OCI-M2 (cell line): ENCODE measurements at regions not wholly inside any gene's neighbourhood (a gene's known extent, or its start where the extent isn't known, plus 50 kb on each side); places are given as distances from the start of the nearest gene placed in this dataset.
"Not testable (repeated sequence)": the region's sequence is repeated elsewhere in the genome, so short reads cannot be mapped to it uniquely, and the experiment has no call there.

ENCODE experiments used
- DNase-seq: peaks from one replicate; lab custom pipeline; 2025; ENCODE audit not compliant: unreplicated experiment; lab: John Stamatoyannopoulos, UW

DNA sequence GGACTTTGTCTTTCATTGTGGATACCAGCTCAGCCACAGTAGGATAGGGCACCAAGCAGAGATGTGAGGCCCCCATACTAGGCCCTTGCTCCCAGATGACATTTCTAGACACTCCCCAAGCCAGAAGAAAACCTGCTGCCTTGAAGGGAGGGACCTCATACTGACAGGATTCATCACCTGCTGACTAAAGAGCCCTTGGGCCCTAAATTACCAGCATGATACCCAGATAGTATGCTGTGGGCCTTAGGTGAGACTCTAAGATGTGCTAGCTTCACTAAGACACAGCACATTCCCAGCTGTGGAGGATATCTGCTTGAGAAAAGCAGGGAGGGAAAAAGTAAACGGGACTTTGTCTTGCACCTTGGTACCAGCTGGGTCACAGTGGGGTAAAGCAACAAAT, 324.0 kb downstream of the TBL1XR1 start:
- DNase-seq, result no peak

DNA sequence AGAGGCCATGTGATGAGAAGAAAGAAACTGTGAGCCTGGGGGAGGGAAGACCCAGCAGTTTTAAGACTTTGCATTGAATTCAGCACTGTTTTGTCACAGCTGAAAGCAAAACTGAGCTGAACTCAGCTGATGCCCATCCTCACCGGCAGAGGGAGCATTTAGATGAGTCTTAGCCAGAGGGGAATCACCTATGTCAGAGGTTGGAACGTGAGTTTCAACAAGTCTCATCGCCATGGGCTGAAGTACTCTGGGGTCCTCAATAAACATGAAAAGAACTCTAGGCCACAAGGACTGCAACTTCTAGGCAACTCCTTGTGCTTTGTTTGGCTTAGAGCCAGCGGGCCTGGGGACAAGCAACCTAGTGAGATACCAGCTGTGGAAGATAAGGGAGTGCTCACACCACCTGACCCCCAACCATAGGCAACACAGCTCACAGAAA, 324.5 kb downstream of the TBL1XR1 start:
- no peak for DNase-seq

DNA sequence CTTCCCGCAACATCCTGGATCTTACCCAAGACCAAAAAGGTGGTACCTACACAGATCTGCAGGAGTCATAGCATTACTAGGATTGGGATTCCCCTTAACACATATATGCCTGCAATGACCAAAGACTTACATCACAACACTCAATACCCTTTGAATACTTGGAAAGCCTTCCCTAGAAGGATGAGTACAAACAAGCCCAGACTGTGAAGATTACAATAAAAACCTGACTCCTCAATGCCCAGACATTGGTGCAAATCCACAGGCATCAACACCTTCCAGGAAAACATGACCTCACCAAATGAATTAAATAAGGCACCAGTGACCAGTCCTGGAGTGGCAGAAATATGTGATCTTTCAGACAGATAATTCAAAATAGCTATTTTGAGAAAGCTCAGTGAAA, 326.8 kb downstream of the TBL1XR1 start:
- DNase-seq, result no peak

DNA sequence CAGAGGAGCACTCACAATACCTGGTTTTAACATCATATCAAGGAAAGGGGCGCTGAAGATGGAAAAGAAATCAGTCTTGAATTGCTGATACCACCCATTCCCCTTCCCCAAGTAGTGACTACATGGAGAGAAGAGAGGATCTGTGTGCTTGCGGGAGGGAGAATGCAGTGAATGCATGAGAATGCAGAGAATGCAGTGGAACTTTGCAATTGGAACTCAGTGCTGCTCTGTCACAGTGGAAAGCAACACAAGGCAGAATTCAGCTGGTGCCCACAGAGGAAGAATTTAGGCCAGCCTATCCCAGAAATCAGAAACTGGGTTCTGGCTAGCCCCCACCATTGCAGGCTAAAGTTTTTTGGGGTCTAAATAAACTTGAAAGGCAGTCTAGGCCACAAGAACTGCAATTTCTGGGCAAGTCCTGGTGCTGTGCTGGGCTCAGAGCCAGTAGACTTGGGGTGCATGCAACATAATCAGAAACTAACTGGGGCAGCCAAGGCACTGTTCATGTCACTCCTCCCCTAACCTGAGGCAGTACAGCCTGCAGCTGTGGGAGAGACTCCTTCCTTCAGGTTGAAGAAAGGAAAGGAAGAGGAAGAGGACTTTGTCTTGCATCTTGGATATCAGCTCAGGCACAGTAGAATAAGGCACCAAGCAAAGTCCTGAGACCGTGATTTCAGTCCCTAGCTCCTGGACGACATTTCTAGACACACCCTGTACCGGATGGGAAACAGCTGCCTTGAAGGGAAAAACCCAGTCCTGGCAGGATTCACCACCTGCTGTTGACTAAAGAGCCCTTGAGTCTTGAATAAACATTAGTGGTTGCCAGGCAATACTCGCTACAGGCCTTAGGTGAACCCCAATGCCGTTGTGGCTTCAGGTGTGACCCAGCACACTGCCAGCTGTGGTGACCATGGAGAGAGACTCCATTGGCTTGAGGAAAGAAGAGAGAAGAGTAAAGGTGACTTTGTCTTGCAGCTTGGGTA, 329.3 kb downstream of the TBL1XR1 start:
- DNase-seq, result no peak

DNA sequence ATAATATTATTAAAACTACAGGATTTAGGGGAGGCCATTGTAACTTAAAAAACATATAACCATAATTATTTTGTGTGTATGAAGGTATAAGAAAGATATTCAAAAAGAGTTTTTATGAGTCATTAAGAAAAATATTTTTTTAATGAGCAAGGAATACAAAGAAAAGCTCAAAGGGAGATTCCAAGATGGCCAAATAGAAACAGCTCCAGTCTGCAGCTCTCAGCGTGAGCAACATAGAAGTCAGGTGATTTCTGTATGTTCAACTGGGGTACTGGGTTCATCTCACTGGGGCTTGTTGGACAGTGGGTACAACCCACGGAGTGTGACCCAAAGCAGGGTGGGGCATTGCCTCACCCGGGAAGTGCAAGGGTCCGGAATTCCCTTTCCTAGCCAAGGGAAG, 336.1 kb downstream of the TBL1XR1 start:
- DNase-seq, result no peak

DNA sequence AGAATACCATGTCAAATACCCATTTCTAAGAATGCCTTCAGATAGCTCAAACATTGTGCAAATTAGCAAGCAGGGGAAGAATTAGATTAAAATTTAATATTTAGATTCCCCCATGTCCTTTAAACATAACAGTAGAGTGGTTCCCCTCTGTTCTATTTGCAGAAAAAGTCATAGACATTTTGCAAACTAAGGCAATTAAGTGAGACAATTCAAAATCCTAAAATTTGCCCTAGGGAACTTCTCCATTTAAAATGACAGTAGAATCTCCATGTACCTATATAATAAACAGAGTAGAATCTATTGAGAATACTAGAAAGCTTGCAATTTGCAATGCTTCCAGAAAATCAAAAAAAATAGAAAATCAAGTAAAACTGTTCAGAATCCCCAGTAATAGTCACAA, 340.6 kb downstream of the TBL1XR1 start:
- no peak for DNase-seq

DNA sequence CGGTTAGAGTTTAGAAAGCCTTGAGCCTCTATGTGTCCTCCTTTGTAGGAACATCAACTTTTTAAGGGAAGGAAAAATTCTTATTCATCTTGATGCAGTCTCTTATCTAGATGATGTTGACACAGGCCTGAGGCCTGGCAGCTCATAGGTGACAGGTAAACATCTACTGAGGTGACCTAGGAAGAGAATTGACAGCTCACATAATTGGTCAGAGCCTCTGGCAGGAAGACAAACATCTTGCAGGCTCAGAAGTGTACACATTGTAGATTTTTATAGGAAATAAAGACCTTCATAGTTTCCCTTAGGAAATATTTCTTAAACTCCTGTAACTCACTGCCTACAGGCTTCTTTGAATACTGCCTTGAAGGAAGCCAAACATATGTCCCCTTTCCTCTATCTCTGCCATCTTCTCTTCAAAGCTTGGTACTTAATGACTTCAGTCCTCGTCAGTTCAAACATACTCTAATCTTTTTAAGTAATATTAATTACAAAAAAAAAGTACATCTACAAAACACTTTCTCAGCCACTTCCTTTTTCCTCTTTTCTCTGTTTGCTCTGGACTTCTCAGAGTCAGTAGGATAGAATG, 341.3 kb downstream of the TBL1XR1 start:
- no peak for DNase-seq

DNA sequence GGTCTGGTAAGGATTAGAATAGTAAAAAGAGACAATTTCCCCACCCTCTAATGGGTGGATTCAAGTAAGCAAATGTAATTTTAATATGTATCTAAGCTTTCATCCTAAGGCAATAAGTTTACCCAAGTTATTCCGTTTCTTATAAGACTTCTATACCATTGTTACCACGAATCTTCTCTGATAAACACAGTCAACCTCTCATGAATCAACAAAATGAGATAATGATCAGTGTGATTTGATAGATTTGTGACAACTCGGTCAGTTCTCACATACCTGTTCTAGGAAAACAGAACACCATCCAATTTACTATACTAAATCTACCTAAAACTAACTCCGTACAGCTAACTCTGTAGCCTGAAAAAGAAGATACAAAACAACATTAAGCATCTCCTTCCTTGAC, 342.1 kb downstream of the TBL1XR1 start:
- DNase-seq, result no peak

DNA sequence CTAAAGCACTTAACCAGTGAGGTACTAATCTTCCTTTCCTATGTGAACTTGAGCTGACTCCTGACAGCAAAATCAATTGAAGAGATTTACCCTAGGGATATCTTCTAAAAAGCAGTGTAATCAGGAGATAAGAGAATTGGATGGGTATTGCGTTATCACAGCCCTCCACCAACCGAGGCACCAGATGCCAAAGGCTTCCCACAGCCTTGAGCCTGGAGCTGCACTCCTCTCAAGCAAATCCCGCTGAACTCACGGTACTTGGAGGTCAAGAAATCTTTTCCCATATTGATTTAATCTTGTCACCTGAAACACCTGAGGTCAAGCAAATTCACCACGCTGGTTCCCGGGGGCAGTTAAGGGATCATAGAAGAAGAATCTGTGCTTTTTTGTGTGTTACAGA, 346.8 kb downstream of the TBL1XR1 start:
- no peak for DNase-seq

DNA sequence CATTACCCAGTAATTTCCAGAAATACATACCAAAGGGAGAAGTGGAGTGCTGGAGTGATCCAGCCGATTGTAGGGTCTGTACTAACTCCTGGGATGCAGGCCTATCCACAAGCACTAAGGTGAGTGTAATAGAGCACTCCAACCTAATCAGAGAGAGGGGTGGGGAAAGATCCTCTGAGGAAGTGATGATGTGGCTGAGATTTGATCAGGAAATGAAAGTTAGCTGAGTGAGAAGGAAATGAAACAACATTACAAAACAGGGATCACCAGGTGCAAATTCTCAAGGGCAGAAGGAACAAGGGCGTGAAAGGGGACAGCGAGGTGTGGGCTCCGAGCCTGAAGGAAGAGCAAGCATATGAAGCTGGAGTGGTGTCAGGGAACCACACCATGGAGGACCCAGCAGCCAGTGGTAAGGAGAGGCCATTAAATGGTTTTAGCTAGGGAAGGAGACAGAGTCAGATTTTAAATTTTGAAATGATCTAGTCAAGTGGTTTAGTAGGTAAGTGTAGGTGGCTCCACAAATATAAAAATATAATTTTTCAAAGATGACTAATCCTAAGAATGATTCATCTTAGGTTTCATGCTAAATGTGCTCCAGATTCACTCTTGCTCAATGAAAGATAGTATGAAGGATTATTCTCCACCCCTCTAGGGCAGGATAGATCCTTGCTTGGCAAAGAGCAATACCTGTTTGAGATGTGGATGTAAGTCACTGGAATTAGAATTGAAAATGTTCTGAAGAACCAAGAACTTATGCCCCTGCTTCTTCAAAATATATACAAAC, 348.7 kb downstream of the TBL1XR1 start:
- DNase-seq, result no peak

DNA sequence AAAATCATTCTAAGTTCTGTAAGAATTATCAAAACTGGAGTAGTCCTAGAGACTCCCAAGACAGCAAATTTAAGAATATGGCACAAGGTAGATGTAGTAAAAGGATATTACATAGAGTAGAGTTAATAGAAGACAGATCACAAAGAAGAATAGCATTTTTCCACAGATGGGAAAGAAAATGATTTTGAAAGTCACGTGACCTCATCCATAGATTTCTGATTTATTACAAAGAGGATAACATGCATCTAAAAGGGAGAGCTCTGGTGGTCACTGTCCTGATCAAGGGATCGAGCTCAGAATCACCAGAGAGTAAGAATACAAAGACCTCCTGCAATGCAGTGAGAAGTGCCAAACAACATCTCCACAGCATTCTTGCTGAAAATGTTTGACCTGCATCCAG, 354.4 kb downstream of the TBL1XR1 start:
- DNase-seq, result no peak

DNA sequence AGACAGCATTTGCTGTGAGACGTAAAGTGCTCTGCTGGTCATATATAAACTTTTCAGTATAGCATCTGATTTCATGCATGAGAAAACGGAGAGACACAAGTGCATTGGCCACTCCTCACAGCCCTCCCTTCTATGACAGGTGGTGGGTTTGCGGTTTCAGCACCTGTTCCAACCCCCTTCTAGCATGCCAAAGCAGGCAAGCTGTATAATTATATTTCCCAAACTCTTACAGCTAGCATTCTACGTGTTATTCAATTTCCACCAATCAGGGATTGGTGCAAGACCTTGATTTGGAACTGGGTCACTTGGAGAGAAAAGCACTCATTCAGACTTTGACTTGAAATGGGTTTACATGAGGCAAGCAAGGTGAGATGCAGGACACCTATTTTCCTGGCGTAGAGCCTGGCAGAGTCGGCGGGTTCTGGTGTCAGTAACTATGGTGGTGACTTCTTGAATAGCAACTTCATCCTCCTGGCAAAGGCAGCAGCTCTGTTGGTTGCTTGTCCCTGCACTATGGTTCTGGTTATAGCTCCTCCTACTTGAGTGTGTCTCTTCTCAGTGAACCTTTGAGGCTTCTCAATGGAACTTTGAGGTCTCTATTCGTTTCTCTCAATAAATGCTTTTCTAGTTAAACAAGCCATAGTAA, 356.5 kb downstream of the TBL1XR1 start:
- no peak for DNase-seq

DNA sequence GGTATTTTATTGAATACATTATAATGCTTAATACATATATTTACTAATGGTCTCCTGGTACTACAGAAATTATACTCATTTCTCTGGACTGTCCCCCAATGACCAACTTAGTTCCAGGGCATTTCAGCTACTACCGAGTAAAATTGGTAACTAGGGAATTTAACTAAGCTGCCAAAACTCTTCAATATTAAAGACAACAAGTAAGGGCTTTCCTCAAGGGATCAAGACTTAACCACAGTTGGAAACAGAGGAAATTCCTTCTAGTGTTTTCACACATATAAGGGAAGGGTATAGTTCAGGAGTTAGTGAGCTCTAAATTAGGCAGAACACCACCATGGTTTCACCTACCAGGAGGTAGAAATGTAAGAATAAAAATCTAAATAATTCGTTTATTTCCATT, 357.4 kb downstream of the TBL1XR1 start:
- DNase-seq, result no peak

DNA sequence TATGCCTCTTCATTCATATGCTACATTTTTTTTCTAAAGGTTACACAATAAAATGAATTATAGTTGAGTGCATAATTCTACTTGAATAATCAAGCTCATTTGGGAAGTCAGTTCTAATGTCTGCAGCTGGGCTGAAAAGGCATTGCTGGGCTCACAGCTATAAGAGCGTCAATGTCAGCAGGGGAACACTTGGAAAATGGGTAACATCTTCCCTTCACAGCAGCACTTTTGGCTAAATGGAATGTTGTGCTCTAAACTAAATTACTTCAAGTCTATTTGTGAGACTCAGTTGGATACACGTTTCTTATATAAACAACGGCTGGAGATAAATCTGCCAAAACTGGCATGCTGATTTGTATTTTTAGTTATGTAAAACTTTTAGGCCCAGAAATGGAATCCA, 357.8 kb downstream of the TBL1XR1 start:
- DNase-seq, result no peak

DNA sequence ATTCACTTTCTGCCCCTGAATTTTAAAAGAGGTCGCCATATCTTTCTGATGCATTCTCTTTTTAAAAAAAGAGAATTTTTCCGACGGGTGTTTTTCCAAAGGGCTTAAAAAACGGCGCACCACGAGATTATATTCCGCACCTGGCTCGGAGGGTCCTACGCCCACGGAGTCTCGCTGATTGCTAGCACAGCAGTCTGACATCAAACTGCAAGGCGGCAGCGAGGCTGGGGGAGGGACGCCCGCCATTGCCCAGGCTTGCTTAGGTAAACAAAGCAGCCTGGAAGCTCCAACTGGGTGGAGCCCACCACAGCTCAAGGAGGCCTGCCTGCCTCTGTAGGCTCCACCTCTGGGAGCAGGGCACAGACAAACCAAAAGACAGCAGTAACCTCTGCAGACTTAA, 370.0 kb downstream of the TBL1XR1 start:
- not testable (repeated sequence) for DNase-seq

DNA sequence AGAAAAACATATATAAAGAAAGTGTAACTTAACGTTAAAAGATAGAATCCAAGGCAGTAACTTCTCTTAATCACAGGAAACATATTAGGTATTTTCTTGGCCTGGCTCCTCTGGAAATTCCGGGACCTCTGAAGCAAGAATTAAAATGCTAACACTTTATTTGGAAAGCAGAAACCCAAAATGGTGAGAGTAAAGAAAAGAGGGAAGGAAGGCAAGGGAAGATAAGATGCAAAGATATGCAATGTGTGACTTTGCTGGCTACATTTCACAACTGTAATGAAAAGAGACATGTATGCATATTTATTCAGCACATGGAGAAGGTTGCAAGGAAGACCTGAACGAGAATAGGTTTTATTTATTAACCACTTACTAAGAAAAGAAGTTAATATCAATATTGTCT, 372.5 kb downstream of the TBL1XR1 start:
- DNase-seq, result no peak

DNA sequence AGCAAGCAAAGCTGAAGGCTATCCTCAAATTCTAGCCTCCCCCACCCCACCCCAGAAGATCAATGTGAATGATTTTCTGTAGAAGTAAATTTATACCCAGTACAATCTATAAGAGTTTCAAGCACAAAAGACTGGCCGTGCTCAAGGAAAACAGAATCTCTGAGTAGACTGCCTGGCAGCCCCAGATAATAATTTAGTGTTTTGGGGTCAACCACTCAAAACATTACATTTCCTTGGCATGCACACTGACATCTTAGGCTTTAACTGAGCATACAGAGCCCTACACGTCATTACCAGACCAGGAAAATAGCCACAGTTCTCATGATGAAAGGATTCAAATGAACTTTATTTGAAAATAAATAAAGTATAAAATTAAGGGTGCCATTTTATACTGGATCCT, 376.5 kb downstream of the TBL1XR1 start:
- no peak for DNase-seq

DNA sequence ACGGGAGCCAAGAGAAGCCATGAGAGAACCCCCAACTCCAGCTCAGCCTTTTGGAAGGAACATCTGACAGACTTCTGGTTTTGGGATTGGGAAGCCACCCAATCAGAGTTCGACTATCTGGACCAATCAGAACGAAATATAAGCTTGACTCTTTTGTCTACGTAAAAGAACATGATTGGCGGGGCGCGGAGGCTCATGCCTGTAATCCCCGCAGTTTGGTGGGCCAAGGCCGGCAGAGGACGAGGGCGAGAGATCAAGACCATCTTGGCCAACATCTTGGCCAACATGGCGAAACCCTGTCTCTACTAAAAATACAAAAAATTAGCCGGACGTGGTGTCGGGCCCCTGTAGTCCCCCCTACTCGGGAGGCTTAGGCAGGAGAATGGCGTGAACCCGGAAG, 380.3 kb downstream of the TBL1XR1 start:
- no peak for DNase-seq

DNA sequence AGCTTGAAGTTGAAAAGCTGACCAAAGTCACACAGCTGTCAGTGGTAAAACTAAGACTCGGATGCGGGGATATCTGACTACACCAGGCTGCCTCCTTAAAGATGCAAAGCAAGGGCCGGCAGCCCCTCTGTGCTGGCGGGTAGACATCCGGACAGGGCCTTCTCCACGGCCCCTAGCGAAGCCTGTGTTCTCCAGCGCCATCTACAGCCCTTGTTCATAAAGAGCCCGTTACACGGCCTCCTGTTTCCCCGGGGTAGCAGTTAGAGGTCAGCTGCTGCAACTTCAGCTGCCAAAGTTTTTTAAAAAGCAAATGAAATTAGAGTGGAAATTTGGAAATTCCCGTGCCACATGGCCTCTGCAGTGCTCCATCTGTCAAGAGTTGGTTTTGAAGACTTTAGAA, 383.0 kb downstream of the TBL1XR1 start:
- peak; percentile 34 for DNase-seq

DNA sequence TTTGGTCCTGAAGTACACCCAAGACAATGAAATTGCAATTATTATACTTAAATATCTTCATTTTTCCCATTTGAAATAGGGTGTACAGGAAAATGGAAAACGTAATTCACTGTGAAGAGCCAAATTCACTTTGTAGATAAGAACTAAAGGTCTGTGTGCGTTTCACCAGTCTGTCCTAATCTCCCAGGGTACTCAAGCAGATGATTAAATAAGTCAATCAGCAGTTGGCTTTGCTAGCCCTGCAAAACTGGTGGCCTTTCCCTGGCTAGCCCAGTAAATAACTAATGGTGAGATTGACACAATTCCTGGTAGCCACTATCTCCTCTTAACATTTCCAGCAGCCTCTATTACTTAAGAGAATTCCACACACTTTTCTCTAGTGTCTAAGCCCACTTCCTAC, 389.3 kb downstream of the TBL1XR1 start:
- no peak for DNase-seq

DNA sequence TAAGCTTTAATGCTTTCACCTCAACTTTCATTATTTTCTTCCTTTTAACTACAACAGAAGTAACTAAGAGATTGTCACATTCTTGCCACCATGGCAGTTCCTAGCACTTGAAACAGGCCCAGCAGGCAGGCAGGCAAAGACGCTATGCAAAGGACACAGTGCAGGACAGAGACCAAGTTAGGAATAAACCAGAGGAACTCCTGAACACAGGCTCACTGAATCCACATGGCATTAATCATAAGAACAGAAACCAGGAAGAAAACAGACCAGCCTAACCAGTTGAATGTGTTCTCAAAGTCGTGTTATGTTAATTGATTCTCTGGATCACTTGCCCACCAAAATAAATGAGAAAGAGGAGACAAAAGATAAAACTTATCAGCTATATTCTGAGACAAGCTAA, 397.6 kb downstream of the TBL1XR1 start:
- no peak for DNase-seq
